Endothelial cell of umbilical vein (primary cell): ENCODE measurements at regions not wholly inside any gene's neighbourhood (a gene's known extent, or its start where the extent isn't known, plus 50 kb on each side); places are given as distances from the start of the nearest gene placed in this dataset.
"Not testable (repeated sequence)": the region's sequence is repeated elsewhere in the genome, so short reads cannot be mapped to it uniquely, and the experiment has no call there.

Experiments used
- BruUV-seq: library from RNA; stranded (reverse); fragments of 400-500 nt; replicated peaks from 2 replicates; lab custom pipeline; 2021; lab: Mats Ljungman, UMichigan
- CTCF ChIA-PET: fragments of 300-600, 350-600 bp; sonication (Branson Sonifier 250); formaldehyde crosslinking; loops from one replicate; lab custom pipeline; 2021; ENCODE audit warnings: antibody characterized with exemption, inconsistent platforms; lab: Charles Lee
- POLR2A ChIA-PET: fragments of 300-600, 350-600 bp; sonication (Branson Sonifier 250); formaldehyde crosslinking; loops from one replicate; lab custom pipeline; 2021; ENCODE audit warnings: antibody characterized with exemption, inconsistent platforms; lab: Charles Lee
- DNase-seq: peaks from one replicate; pipeline ENCODE4 v3.0.0-alpha.2; 2011; ENCODE audit warnings: low read depth, low spot score
- FAIRE-seq: peaks from 2 replicates; lab custom pipeline; 2011; peaks lifted over from hg19 to GRCh38; lab: Jason Lieb, UNC
- H2AFZ ChIP-seq: 2 replicates; pipeline ENCODE4 v1.6.0; 2012; ENCODE audit warnings: low read depth, low read length, control low read depth, inconsistent platforms
- H3K27ac ChIP-seq: 2 replicates; pipeline ENCODE4 v1.5.1; 2011; ENCODE audit warnings: low read depth, mild to moderate bottlenecking, control low read depth, low read length, moderate library complexity; ENCODE audit not compliant: insufficient read depth
- H3K27me3 ChIP-seq, 2 experiments: 2 replicates each; pipeline versions ENCODE4 v1.6.0 to v1.6.1; 2011; ENCODE audit warnings: low read length in 2 of 2, mixed read lengths in 1 of 2; ENCODE audit not compliant: control insufficient read depth in 2 of 2, insufficient read depth in 2 of 2
- H3K36me3 ChIP-seq, 2 experiments: 2 replicates in 1 of 2; 3 replicates in 1 of 2; pipeline ENCODE4 v1.5.1; 2011; ENCODE audit warnings: low read length in 2 of 2, mild to moderate bottlenecking in 1 of 2, moderate library complexity in 1 of 2; ENCODE audit not compliant: control insufficient read depth in 2 of 2, insufficient read depth in 2 of 2; ENCODE audit errors: extremely low read depth in 1 of 2
- H3K4me1 ChIP-seq: 3 replicates; pipeline ENCODE4 v1.5.1; 2011; ENCODE audit warnings: mild to moderate bottlenecking, low read length; ENCODE audit not compliant: control insufficient read depth, insufficient read depth; ENCODE audit errors: extremely low read depth
- H3K4me2 ChIP-seq: 2 replicates; pipeline ENCODE4 v1.6.1; 2011; ENCODE audit warnings: low read length, control low read depth, mixed read lengths; ENCODE audit not compliant: insufficient read depth
- H3K4me3 ChIP-seq, 3 experiments: fragments of 200-600 bp in 1 of 3; sonication (generic), shearing (Covaris generic) in 1 of 3; replicated peaks in 1 of 3; 2 replicates each; pipeline ENCODE4 v1.5.1; 2011 to 2016; ENCODE audit warnings: control low read depth in 3 of 3, low read length in 3 of 3, mild to moderate bottlenecking in 2 of 3, inconsistent platforms in 1 of 3, low read depth in 1 of 3, moderate library complexity in 1 of 3; ENCODE audit not compliant: insufficient read depth in 1 of 3
- H3K79me2 ChIP-seq: 2 replicates; pipeline ENCODE4 v1.6.0; 2012; ENCODE audit warnings: low read length, inconsistent platforms; ENCODE audit not compliant: control insufficient read depth, insufficient read depth
- H3K9ac ChIP-seq: replicated peaks from 2 replicates; pipeline ENCODE3; 2011; ENCODE audit warnings: low read length, control low read depth; ENCODE audit not compliant: insufficient read depth; ENCODE audit errors: extremely low read depth
- H3K9me1 ChIP-seq: replicated peaks from 3 replicates; pipeline ENCODE4 v1.6.0; 2011; ENCODE audit warnings: mild to moderate bottlenecking, low read length; ENCODE audit not compliant: control insufficient read depth, insufficient read depth; ENCODE audit errors: extremely low read depth
- H3K9me3 ChIP-seq: replicated peaks from 2 replicates; pipeline ENCODE4 v1.5.1; 2012; ENCODE audit warnings: low read length, inconsistent platforms; ENCODE audit not compliant: control insufficient read depth, insufficient read depth
- H4K20me1 ChIP-seq: replicated peaks from 2 replicates; pipeline ENCODE3; 2011; ENCODE audit warnings: mild to moderate bottlenecking, low read length; ENCODE audit not compliant: control insufficient read depth, insufficient read depth; ENCODE audit errors: extremely low read depth
- CTCF ChIP-seq, 2 donors: IDR thresholded peaks; 1 replicate in 1 of 2; 2 replicates in 1 of 2; pipeline ENCODE4 v1.5.1; 2011; ENCODE audit warnings: low read length in 2 of 2, mild to moderate bottlenecking in 2 of 2, moderate library complexity in 2 of 2, control low read depth in 1 of 2, inconsistent platforms in 1 of 2, low read depth in 1 of 2; ENCODE audit not compliant: insufficient read depth in 1 of 2; ENCODE audit errors: extremely low read depth in 1 of 2
- EZH2 ChIP-seq: IDR thresholded peaks from 2 replicates; pipeline ENCODE4 v1.6.1; 2012; ENCODE audit warnings: borderline replicate concordance, low read depth, mild to moderate bottlenecking, moderate library complexity, low read length, inconsistent platforms; ENCODE audit not compliant: severe bottlenecking
- FOS ChIP-seq: IDR thresholded peaks from 2 replicates; pipeline ENCODE4 v1.6.1; 2011; ENCODE audit warnings: mild to moderate bottlenecking, low read length, moderate library complexity, borderline replicate concordance; ENCODE audit not compliant: insufficient read depth
- GATA2 ChIP-seq: IDR thresholded peaks from 2 replicates; pipeline ENCODE4 v1.7.0; 2011; ENCODE audit warnings: low read depth, mild to moderate bottlenecking, moderate library complexity, mixed read lengths, low read length; ENCODE audit not compliant: insufficient read length, insufficient read depth
- JUN ChIP-seq: IDR thresholded peaks from 2 replicates; pipeline ENCODE4 v1.6.1; 2011; ENCODE audit warnings: borderline replicate concordance, low read depth; ENCODE audit not compliant: insufficient read length, insufficient read depth
- MYC ChIP-seq: IDR thresholded peaks from one replicate; pipeline ENCODE4 v1.6.1; 2011; ENCODE audit warnings: mild to moderate bottlenecking, low read depth, low read length
- POLR2A ChIP-seq: IDR thresholded peaks from 2 replicates; pipeline ENCODE4 v1.6.1; 2012; ENCODE audit warnings: low read depth, mild to moderate bottlenecking, control low read depth, low read length
- POLR2AphosphoS5 ChIP-seq: IDR thresholded peaks from 2 replicates; pipeline ENCODE4 v1.6.1; 2012; ENCODE audit warnings: low read depth, mild to moderate bottlenecking, control low read depth, low read length, moderate library complexity; ENCODE audit not compliant: insufficient read depth
- dilution Hi-C: fragments of 300-500 bp; cut with MboI; formaldehyde crosslinking; loops from one replicate; pipeline ENCODE4 v1.15.0; 2019; ENCODE audit warnings: low sequenced_read_pairs; ENCODE audit not compliant: extremely low pct_ligation_motif_present
- intact Hi-C: fragments of 100-400 bp; cut with micrococcal nuclease; formaldehyde crosslinking; loops from one replicate; pipeline ENCODE4 v1.10.0; 2022
- TF ChIP-seq, protein P1 (sequence below): IDR thresholded peaks from 2 replicates; pipeline ENCODE4 v1.6.1; 2011; ENCODE audit not compliant: insufficient read depth, insufficient read length

GRCh38 chr11:12592283-12592682, 81.9 kb upstream of the TEAD1 start:
- BruUV-seq: no TSS peak
- no peaks in the 10 kb centered on the region for H3K4me1 ChIP-seq
- H3K9ac ChIP-seq: no peak overlapping the region
- no peaks in the 10 kb centered on the region for H3K9me3 ChIP-seq
- H4K20me1 ChIP-seq: no peaks in the 10 kb centered on the region
- H3K79me2 ChIP-seq: no peaks in the 10 kb centered on the region
- H3K9me1 ChIP-seq: no peaks in the 10 kb centered on the region
- intact Hi-C loops: no loop called here
- dilution Hi-C loops: no loop called here
- peaks cover 17 to 18% of the 10 kb centered on the region in 2 experiments for H3K27me3 ChIP-seq
- TF ChIP-seq GATA2: no peak
- no peak for TF ChIP-seq POLR2A
- TF ChIP-seq POLR2AphosphoS5: no peak
- no peak for TF ChIP-seq CTCF (IDR thresholded peaks at IDR 0.05; ENCODE audit: extremely low read depth in 1 of 2, insufficient read depth in 1 of 2, low read depth in 1 of 2, low read length in 2 of 2)
- no peak for TF ChIP-seq FOS
- TF ChIP-seq, protein P1, sequence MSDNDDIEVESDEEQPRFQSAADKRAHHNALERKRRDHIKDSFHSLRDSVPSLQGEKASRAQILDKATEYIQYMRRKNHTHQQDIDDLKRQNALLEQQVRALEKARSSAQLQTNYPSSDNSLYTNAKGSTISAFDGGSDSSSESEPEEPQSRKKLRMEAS: no peak
- TF ChIP-seq JUN: no peak
- no peak for TF ChIP-seq EZH2
- no peak for TF ChIP-seq MYC
- ChIA-PET CTCF (interaction anchor here (1.1 to 2.8 kb wide), 3 partner anchors 10 to 296 kb away, joined by 3 to 8 read pairs (median 4); no protein-coding TSS in a partner anchor), POLR2A (no interaction called here)
- no peak overlapping the region for H3K4me3 ChIP-seq
- no peak overlapping the region for H2AFZ ChIP-seq
- H3K4me2 ChIP-seq: no peak overlapping the region
- DNase-seq (no peak), FAIRE-seq (no peak)
- no peaks in the 10 kb centered on the region for H3K36me3 ChIP-seq
- H3K27ac ChIP-seq: no peak overlapping the region

- dilution Hi-C loops, H4K20me1 ChIP-seq, H3K4me2 ChIP-seq, H2AFZ ChIP-seq, H3K9me1 ChIP-seq, H3K4me3 ChIP-seq, H3K4me1 ChIP-seq, BruUV-seq, H3K9ac ChIP-seq, H3K36me3 ChIP-seq, H3K27ac ChIP-seq, H3K9me3 ChIP-seq, DNase-seq, H3K79me2 ChIP-seq, FAIRE-seq: not testable (repeated sequence)
- ChIA-PET POLR2A (interaction anchor here (0.7 kb wide), 1 partner anchor 25 kb away, joined by 6 read pairs; no protein-coding TSS in a partner anchor), CTCF (interaction anchor here (1.0 kb wide), 1 partner anchor 293 kb away, joined by 3 read pairs; no protein-coding TSS in a partner anchor)
- H3K27me3 ChIP-seq: peaks cover 12% of the 10 kb centered on the region in 2 experiments
- intact Hi-C loops: loop anchor here (5.0 kb wide), 1 partner anchor 183 kb away; no protein-coding TSS in a partner anchor
These were observed 79.0 kb upstream of the TEAD1 start for GRCh38 chr11:12595089-12595847.
